ENCODE measurements at regions not wholly inside any gene's neighbourhood (a gene's known extent, or its start where the extent isn't known, plus 50 kb on each side); places are given as distances from the start of the nearest gene placed in this dataset.

DNA sequence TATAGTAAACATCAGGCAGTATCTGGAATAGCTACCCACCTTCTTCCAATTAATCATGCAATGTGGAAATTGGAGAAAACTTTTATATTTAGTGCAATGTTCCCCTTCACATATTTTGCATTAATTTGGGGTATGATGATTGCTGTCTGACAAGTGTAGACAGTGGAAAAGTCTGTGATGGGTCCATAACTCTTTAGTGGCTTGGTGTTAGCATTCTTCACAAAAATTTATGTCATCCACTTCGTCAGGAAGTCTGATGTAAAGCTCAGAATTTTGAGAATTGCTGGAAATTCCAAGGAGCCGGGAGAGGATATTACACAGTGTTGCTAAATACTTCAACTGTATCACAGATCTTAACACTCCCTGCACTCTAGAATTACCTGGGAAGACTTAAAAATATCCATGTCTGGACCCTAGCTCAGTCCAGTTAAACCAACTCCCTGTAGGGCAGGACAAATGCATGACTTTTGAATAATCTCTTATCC, 549.7 kb upstream of the PLXNA2 start (continued):
- TF ChIP-seq, protein P1, sequence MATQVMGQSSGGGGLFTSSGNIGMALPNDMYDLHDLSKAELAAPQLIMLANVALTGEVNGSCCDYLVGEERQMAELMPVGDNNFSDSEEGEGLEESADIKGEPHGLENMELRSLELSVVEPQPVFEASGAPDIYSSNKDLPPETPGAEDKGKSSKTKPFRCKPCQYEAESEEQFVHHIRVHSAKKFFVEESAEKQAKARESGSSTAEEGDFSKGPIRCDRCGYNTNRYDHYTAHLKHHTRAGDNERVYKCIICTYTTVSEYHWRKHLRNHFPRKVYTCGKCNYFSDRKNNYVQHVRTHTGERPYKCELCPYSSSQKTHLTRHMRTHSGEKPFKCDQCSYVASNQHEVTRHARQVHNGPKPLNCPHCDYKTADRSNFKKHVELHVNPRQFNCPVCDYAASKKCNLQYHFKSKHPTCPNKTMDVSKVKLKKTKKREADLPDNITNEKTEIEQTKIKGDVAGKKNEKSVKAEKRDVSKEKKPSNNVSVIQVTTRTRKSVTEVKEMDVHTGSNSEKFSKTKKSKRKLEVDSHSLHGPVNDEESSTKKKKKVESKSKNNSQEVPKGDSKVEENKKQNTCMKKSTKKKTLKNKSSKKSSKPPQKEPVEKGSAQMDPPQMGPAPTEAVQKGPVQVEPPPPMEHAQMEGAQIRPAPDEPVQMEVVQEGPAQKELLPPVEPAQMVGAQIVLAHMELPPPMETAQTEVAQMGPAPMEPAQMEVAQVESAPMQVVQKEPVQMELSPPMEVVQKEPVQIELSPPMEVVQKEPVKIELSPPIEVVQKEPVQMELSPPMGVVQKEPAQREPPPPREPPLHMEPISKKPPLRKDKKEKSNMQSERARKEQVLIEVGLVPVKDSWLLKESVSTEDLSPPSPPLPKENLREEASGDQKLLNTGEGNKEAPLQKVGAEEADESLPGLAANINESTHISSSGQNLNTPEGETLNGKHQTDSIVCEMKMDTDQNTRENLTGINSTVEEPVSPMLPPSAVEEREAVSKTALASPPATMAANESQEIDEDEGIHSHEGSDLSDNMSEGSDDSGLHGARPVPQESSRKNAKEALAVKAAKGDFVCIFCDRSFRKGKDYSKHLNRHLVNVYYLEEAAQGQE (IDR thresholded peaks at IDR 0.05; ENCODE audit: unreplicated experiment) = no peak
- TF ChIP-seq NANOG (IDR thresholded peaks at IDR 0.05; ENCODE audit: borderline replicate concordance) (no peak), STAT1 (IDR thresholded peaks at IDR 0.05; ENCODE audit: unreplicated experiment) (no peak), POLR2AphosphoS5 (IDR thresholded peaks at IDR 0.05; ENCODE audit: low read depth) (no peak), JUNB (IDR thresholded peaks at IDR 0.05; ENCODE audit: unreplicated experiment) (no peak)
- TF ChIP-seq, protein P2, sequence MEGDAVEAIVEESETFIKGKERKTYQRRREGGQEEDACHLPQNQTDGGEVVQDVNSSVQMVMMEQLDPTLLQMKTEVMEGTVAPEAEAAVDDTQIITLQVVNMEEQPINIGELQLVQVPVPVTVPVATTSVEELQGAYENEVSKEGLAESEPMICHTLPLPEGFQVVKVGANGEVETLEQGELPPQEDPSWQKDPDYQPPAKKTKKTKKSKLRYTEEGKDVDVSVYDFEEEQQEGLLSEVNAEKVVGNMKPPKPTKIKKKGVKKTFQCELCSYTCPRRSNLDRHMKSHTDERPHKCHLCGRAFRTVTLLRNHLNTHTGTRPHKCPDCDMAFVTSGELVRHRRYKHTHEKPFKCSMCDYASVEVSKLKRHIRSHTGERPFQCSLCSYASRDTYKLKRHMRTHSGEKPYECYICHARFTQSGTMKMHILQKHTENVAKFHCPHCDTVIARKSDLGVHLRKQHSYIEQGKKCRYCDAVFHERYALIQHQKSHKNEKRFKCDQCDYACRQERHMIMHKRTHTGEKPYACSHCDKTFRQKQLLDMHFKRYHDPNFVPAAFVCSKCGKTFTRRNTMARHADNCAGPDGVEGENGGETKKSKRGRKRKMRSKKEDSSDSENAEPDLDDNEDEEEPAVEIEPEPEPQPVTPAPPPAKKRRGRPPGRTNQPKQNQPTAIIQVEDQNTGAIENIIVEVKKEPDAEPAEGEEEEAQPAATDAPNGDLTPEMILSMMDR (conservative IDR thresholded peaks at IDR 0.05; ENCODE audit: low read depth in 2 of 2) = no peak

DNA sequence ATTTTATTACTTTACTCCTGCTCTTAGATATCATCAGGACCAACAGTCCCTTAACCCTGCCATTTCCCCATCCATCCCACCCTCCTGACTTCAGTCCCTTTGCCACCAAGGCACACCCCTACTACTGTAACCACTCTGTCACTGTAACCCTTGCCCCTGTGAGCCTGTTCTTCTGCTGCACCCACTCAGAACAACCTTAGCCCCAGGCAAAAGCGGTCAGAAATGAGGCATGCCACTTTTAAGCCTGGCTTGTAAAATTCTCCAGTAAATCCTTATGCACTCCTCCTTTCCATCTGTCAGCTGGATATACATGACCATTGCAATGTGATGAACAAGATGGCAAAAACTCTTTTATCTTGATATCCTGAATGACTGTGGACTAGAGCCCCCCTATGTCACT, 555.0 kb upstream of the PLXNA2 start:
- no peak overlapping the region for H3K27ac Mint-ChIP-seq
- peaks cover 28% of the 10 kb centered on the region for H3K4me1 ChIP-seq (ENCODE audit: insufficient read depth)
- no peaks in the 10 kb centered on the region for H4K20me1 ChIP-seq (replicated peaks; ENCODE audit: insufficient read depth)
- H3K9me3 Mint-ChIP-seq = no peaks in the 10 kb centered on the region
- TF ChIP-seq CREB1 (CRISPR knock-in tag; IDR thresholded peaks at IDR 0.05; ENCODE audit: low read depth) = no peak
- TF ChIP-seq POLR2AphosphoS5 (IDR thresholded peaks at IDR 0.05; ENCODE audit: low read depth) = no peak
- TF ChIP-seq, protein P1 (IDR thresholded peaks at IDR 0.05; ENCODE audit: unreplicated experiment) = no peak
- TF ChIP-seq ZNF114 (CRISPR knock-in tag; IDR thresholded peaks at IDR 0.05) = no peak
- no peak for TF ChIP-seq ZNF331 (CRISPR knock-in tag; IDR thresholded peaks at IDR 0.05; ENCODE audit: low read depth)
- TF ChIP-seq EZH2 (IDR thresholded peaks at IDR 0.05; ENCODE audit: low read depth, unreplicated experiment) = no peak
- no peak overlapping the region for H3K4me3 Mint-ChIP-seq
- no peaks in the 10 kb centered on the region for H3K79me2 ChIP-seq (replicated peaks; ENCODE audit: insufficient read depth)
- H3K4me1 Mint-ChIP-seq = peaks cover 39% of the 10 kb centered on the region
- DNase-seq (ENCODE audit: low spot score) (no peak), ATAC-seq (no peak)
- no peaks in the 10 kb centered on the region for H3F3A ChIP-seq (replicated peaks; ENCODE audit: low read depth)
- peaks cover 2% of the 10 kb centered on the region for H3K27me3 Mint-ChIP-seq (ENCODE audit: insufficient read depth, low read depth, poor library complexity)
- H3K4me2 ChIP-seq = no peak overlapping the region
- no peak overlapping the region for H3K4me3 ChIP-seq
- H2AFZ ChIP-seq = no peak overlapping the region
- no peaks in the 10 kb centered on the region for H3K27me3 ChIP-seq (ENCODE audit: insufficient read depth)
- no peak overlapping the region for H3K27ac ChIP-seq (ENCODE audit: low read depth)
- no peaks in the 10 kb centered on the region for H3K36me3 ChIP-seq (ENCODE audit: insufficient read depth)
- H3K36me3 Mint-ChIP-seq (ENCODE audit: low read depth) = no peaks in the 10 kb centered on the region
- H3K9me2 ChIP-seq (ENCODE audit: insufficient read depth) = no peaks in the 10 kb centered on the region

Data from GM23338 (cell line).